ENCODE measurements at regions not wholly inside any gene's neighbourhood (a gene's known extent, or its start where the extent isn't known, plus 50 kb on each side); places are given as distances from the start of the nearest gene placed in this dataset.
"Not testable (repeated sequence)": the region's sequence is repeated elsewhere in the genome, so short reads cannot be mapped to it uniquely, and the experiment has no call there.

DNA sequence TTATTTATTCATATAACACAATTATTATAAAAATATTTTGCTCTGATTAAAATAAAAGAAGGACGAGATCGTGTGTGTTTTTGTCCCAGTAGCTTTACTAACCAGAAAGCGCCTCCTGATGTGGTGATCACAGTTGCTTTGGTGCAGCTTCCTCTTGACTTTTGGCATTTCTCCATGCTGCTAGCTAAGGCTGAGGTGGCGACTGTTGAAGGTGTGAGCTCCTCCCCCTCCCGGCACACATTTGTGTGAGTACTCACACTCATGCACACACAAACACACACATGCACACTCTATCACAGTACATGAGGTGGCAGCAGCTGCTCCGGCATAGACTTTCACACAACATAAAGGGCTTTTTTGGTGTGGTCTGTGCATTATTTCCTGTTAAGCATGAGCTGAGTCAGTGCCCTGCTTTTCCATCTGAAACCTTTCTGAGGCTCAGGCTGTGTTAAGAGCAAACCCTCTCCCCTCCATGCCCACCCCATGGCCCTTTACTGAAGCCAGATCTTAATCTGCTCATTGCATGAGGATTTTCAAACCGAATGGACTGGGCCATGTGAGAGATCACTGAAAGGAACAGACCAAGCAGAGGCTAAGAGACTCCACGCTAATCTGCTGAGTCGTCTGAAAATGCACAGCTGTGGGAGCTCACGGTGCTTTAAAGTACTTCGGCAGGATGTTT lies 53.3 kb downstream of the FOXD4L1 start:
- TF ChIP-seq POLR2AphosphoS5 (IDR thresholded peaks at IDR 0.05; ENCODE audit: low read depth, low read length); SIN3A (IDR thresholded peaks at IDR 0.05; ENCODE audit: borderline replicate concordance, insufficient read depth, low read depth, low read length): not testable (repeated sequence)
- TF ChIP-seq, protein P1, sequence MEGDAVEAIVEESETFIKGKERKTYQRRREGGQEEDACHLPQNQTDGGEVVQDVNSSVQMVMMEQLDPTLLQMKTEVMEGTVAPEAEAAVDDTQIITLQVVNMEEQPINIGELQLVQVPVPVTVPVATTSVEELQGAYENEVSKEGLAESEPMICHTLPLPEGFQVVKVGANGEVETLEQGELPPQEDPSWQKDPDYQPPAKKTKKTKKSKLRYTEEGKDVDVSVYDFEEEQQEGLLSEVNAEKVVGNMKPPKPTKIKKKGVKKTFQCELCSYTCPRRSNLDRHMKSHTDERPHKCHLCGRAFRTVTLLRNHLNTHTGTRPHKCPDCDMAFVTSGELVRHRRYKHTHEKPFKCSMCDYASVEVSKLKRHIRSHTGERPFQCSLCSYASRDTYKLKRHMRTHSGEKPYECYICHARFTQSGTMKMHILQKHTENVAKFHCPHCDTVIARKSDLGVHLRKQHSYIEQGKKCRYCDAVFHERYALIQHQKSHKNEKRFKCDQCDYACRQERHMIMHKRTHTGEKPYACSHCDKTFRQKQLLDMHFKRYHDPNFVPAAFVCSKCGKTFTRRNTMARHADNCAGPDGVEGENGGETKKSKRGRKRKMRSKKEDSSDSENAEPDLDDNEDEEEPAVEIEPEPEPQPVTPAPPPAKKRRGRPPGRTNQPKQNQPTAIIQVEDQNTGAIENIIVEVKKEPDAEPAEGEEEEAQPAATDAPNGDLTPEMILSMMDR (IDR thresholded peaks at IDR 0.05): not testable (repeated sequence)
- TF ChIP-seq, protein P2, sequence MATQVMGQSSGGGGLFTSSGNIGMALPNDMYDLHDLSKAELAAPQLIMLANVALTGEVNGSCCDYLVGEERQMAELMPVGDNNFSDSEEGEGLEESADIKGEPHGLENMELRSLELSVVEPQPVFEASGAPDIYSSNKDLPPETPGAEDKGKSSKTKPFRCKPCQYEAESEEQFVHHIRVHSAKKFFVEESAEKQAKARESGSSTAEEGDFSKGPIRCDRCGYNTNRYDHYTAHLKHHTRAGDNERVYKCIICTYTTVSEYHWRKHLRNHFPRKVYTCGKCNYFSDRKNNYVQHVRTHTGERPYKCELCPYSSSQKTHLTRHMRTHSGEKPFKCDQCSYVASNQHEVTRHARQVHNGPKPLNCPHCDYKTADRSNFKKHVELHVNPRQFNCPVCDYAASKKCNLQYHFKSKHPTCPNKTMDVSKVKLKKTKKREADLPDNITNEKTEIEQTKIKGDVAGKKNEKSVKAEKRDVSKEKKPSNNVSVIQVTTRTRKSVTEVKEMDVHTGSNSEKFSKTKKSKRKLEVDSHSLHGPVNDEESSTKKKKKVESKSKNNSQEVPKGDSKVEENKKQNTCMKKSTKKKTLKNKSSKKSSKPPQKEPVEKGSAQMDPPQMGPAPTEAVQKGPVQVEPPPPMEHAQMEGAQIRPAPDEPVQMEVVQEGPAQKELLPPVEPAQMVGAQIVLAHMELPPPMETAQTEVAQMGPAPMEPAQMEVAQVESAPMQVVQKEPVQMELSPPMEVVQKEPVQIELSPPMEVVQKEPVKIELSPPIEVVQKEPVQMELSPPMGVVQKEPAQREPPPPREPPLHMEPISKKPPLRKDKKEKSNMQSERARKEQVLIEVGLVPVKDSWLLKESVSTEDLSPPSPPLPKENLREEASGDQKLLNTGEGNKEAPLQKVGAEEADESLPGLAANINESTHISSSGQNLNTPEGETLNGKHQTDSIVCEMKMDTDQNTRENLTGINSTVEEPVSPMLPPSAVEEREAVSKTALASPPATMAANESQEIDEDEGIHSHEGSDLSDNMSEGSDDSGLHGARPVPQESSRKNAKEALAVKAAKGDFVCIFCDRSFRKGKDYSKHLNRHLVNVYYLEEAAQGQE (IDR thresholded peaks at IDR 0.05; ENCODE audit: insufficient read depth in 1 of 2, low read depth in 2 of 2, low read length in 1 of 2): not testable (repeated sequence)
